Mesenchymal stem cell (in vitro differentiated cells and primary cell): ENCODE measurements at regions not wholly inside any gene's neighbourhood (a gene's known extent, or its start where the extent isn't known, plus 50 kb on each side); places are given as distances from the start of the nearest gene placed in this dataset.

Source experiments
- DNase-seq: peaks from one replicate; pipeline ENCODE4 v3.0.0-alpha.2; 2013
- H2AFZ ChIP-seq: one replicate; pipeline ENCODE4 v1.6.1; 2013; ENCODE audit warnings: low read depth, mild to moderate bottlenecking, control low read depth, inconsistent platforms, low read length, moderate library complexity
- H2AK5ac ChIP-seq: 2 replicates; pipeline ENCODE4 v1.6.1; 2013; ENCODE audit warnings: low read length, moderate library complexity, mild to moderate bottlenecking, inconsistent platforms; ENCODE audit not compliant: severe bottlenecking
- H2BK120ac ChIP-seq: one replicate; pipeline ENCODE4 v1.6.1; 2013; ENCODE audit warnings: low read depth, mild to moderate bottlenecking, inconsistent platforms, low read length, moderate library complexity
- H2BK12ac ChIP-seq, 2 experiments: one replicate each; pipeline ENCODE4 v1.6.1; 2013; ENCODE audit warnings: inconsistent platforms in 2 of 2, low read length in 2 of 2, mild to moderate bottlenecking in 2 of 2, moderate library complexity in 2 of 2, control low read depth in 1 of 2
- H2BK15ac ChIP-seq: one replicate; pipeline ENCODE4 v1.6.1; 2013; ENCODE audit warnings: mild to moderate bottlenecking, low read depth, inconsistent platforms; ENCODE audit not compliant: poor library complexity, severe bottlenecking
- H2BK5ac ChIP-seq: 2 replicates; pipeline ENCODE4 v1.6.1; 2013; ENCODE audit warnings: low read depth, mild to moderate bottlenecking, low read length, control low read depth, inconsistent platforms; ENCODE audit not compliant: poor library complexity, severe bottlenecking
- H3K14ac ChIP-seq, 2 experiments: one replicate each; pipeline ENCODE4 v1.6.1; 2013; ENCODE audit warnings: inconsistent platforms in 2 of 2, low read length in 2 of 2, control low read depth in 1 of 2, mild to moderate bottlenecking in 1 of 2, moderate library complexity in 1 of 2
- H3K18ac ChIP-seq, 2 experiments: one replicate each; pipeline ENCODE4 v1.6.1; 2013; ENCODE audit warnings: inconsistent platforms in 2 of 2, low read length in 2 of 2, control low read depth in 1 of 2, low read depth in 1 of 2, mild to moderate bottlenecking in 1 of 2
- H3K23ac ChIP-seq, 2 experiments: one replicate each; pipeline ENCODE4 v1.6.1; 2013; ENCODE audit warnings: inconsistent platforms in 2 of 2, low read length in 2 of 2, mild to moderate bottlenecking in 2 of 2, moderate library complexity in 2 of 2, control low read depth in 1 of 2
- H3K27ac ChIP-seq: 2 replicates; pipeline ENCODE4 v1.5.1; 2013; ENCODE audit warnings: mild to moderate bottlenecking, moderate library complexity, low read length, control low read depth, inconsistent platforms; ENCODE audit not compliant: poor library complexity, severe bottlenecking
- H3K27me3 ChIP-seq, 2 experiments: 2 replicates each; pipeline versions ENCODE4 v1.6.1 to v1.7.0; 2013; ENCODE audit warnings: low read length in 2 of 2, mild to moderate bottlenecking in 2 of 2, moderate library complexity in 2 of 2, control low read depth in 1 of 2, inconsistent platforms in 1 of 2; ENCODE audit not compliant: control insufficient read depth in 1 of 2, insufficient read depth in 1 of 2
- H3K36me3 ChIP-seq, 2 experiments: 2 replicates each; pipeline versions ENCODE4 v1.6.1 to v1.7.0; 2013; ENCODE audit warnings: low read length in 2 of 2, control low read depth in 1 of 2, inconsistent platforms in 1 of 2, low read depth in 1 of 2, mild to moderate bottlenecking in 1 of 2; ENCODE audit not compliant: insufficient read depth in 2 of 2, control insufficient read depth in 1 of 2
- H3K4ac ChIP-seq, 2 experiments: one replicate each; pipeline ENCODE4 v1.6.1; 2013; ENCODE audit warnings: inconsistent platforms in 2 of 2, low read length in 2 of 2, mild to moderate bottlenecking in 2 of 2, moderate library complexity in 2 of 2, control low read depth in 1 of 2, low read depth in 1 of 2
- H3K4me1 ChIP-seq: 2 replicates; pipeline ENCODE4 v1.6.1; 2013; ENCODE audit warnings: low read depth, low read length, control low read depth; ENCODE audit not compliant: control insufficient read depth, insufficient read depth
- H3K4me2 ChIP-seq: 2 replicates; pipeline ENCODE4 v1.6.1; 2013; ENCODE audit warnings: low read length, mild to moderate bottlenecking, inconsistent platforms; ENCODE audit not compliant: poor library complexity, severe bottlenecking
- H3K4me3 ChIP-seq, 2 experiments: 2 replicates each; pipeline versions ENCODE4 v1.5.1 to v1.7.0; 2013; ENCODE audit warnings: low read length in 2 of 2, mild to moderate bottlenecking in 2 of 2, control low read depth in 1 of 2, low read depth in 1 of 2; ENCODE audit not compliant: insufficient read depth in 1 of 2
- H3K79me1 ChIP-seq: replicated peaks from 2 replicates; pipeline ENCODE4 v1.6.1; 2013; ENCODE audit warnings: mild to moderate bottlenecking, control low read depth, low read length, inconsistent platforms; ENCODE audit not compliant: poor library complexity, severe bottlenecking
- H3K9ac ChIP-seq: 2 replicates; pipeline ENCODE4 v1.7.0; 2013; ENCODE audit warnings: mild to moderate bottlenecking, low read length, moderate library complexity
- H3K9me3 ChIP-seq: 2 replicates; pipeline ENCODE4 v1.7.0; 2013; ENCODE audit warnings: mild to moderate bottlenecking, low read length; ENCODE audit not compliant: control insufficient read depth
- H4K8ac ChIP-seq: one replicate; pipeline ENCODE4 v1.6.1; 2013; ENCODE audit warnings: inconsistent platforms, mild to moderate bottlenecking, low read length, moderate library complexity
- H4K91ac ChIP-seq: one replicate; pipeline ENCODE4 v1.6.1; 2013; ENCODE audit warnings: mild to moderate bottlenecking, low read length, inconsistent platforms
- WGBS: methylation state at CpG from one replicate; pipeline ENCODE4 v1.1.7; 2013; ENCODE audit warnings: mixed read lengths; 5-methylcytosine and 5-hydroxymethylcytosine counted together

GRCh38 chr12:24231298-24231697, 281.8 kb upstream of the SOX5 start:
- Histone ChIP-seq H3K9ac (no peak overlapping the region), H3K79me1 (no peaks in the 10 kb centered on the region), H3K4me3 (no peak overlapping the region), H4K8ac (no peak overlapping the region), H3K14ac (no peak overlapping the region), H4K91ac (no peak overlapping the region), H3K4me1 (peaks cover 5% of the 10 kb centered on the region), H2AFZ (no peak overlapping the region), H3K4me2 (no peak overlapping the region), H3K4ac (no peak overlapping the region), H2AK5ac (no peak overlapping the region), H2BK120ac (no peak overlapping the region), H3K9me3 (no peaks in the 10 kb centered on the region), H2BK12ac (no peak overlapping the region), H3K27me3 (no peaks in the 10 kb centered on the region), H3K18ac (no peak overlapping the region), H3K27ac (no peak overlapping the region), H2BK15ac (no peak overlapping the region), H2BK5ac (no peak overlapping the region), H3K23ac (no peak overlapping the region), H3K36me3 (no peaks in the 10 kb centered on the region)
- WGBS: 96% methylated on average over 5 of the region's 5 CpGs
- no peak for DNase-seq

GRCh38 chr12:24230061-24230701, 280.7 kb upstream of the SOX5 start:
- Histone ChIP-seq H2BK120ac (no peak overlapping the region), H3K4me2 (no peak overlapping the region), H3K4me1 (peaks cover 5% of the 10 kb centered on the region), H3K36me3 (no peaks in the 10 kb centered on the region), H3K18ac (no peak overlapping the region), H3K27ac (no peak overlapping the region), H2AFZ (no peak overlapping the region), H3K14ac (no peak overlapping the region), H3K79me1 (no peaks in the 10 kb centered on the region), H2BK12ac (peak overlapping the region in 1 of 2 experiments; percentile 24), H3K4ac (no peak overlapping the region), H3K4me3 (no peak overlapping the region), H3K23ac (no peak overlapping the region), H2BK15ac (no peak overlapping the region), H4K8ac (no peak overlapping the region), H3K27me3 (no peaks in the 10 kb centered on the region), H3K9ac (no peak overlapping the region), H2AK5ac (no peak overlapping the region), H4K91ac (no peak overlapping the region), H2BK5ac (no peak overlapping the region), H3K9me3 (no peaks in the 10 kb centered on the region)
- no peak for DNase-seq
- 46% methylated on average over 4 of the region's 8 CpGs for WGBS

GRCh38 chr12:24229031-24229700, 279.7 kb upstream of the SOX5 start:
- Histone ChIP-seq H2AFZ (no peak overlapping the region), H4K91ac (no peak overlapping the region), H2BK12ac (peak overlapping the region in 1 of 2 experiments; percentile 75), H3K36me3 (no peaks in the 10 kb centered on the region), H3K79me1 (no peaks in the 10 kb centered on the region), H3K18ac (peak overlapping the region; percentile 55 to 73), H4K8ac (peak overlapping the region; percentile 62), H3K4me1 (peaks cover 5% of the 10 kb centered on the region), H3K14ac (peak overlapping the region in 1 of 2 experiments; percentile 55), H3K27me3 (no peaks in the 10 kb centered on the region), H3K4me2 (no peak overlapping the region), H2BK5ac (no peak overlapping the region), H3K4ac (no peak overlapping the region), H3K9ac (no peak overlapping the region), H2BK120ac (no peak overlapping the region), H2AK5ac (no peak overlapping the region), H2BK15ac (no peak overlapping the region), H3K9me3 (no peaks in the 10 kb centered on the region), H3K27ac (no peak overlapping the region), H3K23ac (no peak overlapping the region), H3K4me3 (no peak overlapping the region)
- no peak for DNase-seq
- WGBS: 72% methylated on average over 9 of the region's 9 CpGs

GRCh38 chr12:24228371-24228770, 278.9 kb upstream of the SOX5 start:
- Histone ChIP-seq H3K36me3 (no peaks in the 10 kb centered on the region), H4K91ac (no peak overlapping the region), H3K79me1 (no peaks in the 10 kb centered on the region), H3K4me3 (no peak overlapping the region), H2BK120ac (no peak overlapping the region), H3K27me3 (no peaks in the 10 kb centered on the region), H2BK15ac (no peak overlapping the region), H3K4me1 (peaks cover 6% of the 10 kb centered on the region), H2AK5ac (no peak overlapping the region), H2AFZ (no peak overlapping the region), H3K4ac (no peak overlapping the region), H3K14ac (no peak overlapping the region), H3K9ac (no peak overlapping the region), H3K23ac (no peak overlapping the region), H4K8ac (no peak overlapping the region), H2BK5ac (no peak overlapping the region), H3K9me3 (no peaks in the 10 kb centered on the region), H3K4me2 (no peak overlapping the region), H3K27ac (no peak overlapping the region), H2BK12ac (no peak overlapping the region), H3K18ac (no peak overlapping the region)
- DNase-seq: no peak
- 100% methylated on average over 1 of the region's 3 CpGs for WGBS
